ENCODE measurements at regions not wholly inside any gene's neighbourhood (a gene's known extent, or its start where the extent isn't known, plus 50 kb on each side); places are given as distances from the start of the nearest gene placed in this dataset.

DNA sequence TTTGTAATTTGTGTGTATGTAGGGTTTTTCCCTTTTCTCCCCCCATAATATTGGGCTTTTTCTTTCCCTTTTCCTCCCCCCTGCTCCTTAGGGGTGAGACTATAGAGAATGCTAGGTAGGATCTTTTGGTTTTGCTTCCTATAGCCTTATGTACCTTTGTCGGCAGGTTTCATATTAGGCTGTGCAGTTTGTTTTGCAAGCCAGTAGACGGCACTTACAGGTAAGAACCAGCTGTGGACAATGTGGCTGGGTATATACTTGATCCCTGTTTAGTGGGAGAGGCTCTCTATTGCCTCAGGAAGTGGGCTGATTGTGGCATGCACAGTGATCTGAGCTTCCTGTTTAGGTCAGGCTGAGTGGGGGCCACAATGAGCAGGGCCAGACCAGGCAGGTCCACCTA, 359.2 kb upstream of the OBI1 start:
- TF ChIP-seq, protein P1, sequence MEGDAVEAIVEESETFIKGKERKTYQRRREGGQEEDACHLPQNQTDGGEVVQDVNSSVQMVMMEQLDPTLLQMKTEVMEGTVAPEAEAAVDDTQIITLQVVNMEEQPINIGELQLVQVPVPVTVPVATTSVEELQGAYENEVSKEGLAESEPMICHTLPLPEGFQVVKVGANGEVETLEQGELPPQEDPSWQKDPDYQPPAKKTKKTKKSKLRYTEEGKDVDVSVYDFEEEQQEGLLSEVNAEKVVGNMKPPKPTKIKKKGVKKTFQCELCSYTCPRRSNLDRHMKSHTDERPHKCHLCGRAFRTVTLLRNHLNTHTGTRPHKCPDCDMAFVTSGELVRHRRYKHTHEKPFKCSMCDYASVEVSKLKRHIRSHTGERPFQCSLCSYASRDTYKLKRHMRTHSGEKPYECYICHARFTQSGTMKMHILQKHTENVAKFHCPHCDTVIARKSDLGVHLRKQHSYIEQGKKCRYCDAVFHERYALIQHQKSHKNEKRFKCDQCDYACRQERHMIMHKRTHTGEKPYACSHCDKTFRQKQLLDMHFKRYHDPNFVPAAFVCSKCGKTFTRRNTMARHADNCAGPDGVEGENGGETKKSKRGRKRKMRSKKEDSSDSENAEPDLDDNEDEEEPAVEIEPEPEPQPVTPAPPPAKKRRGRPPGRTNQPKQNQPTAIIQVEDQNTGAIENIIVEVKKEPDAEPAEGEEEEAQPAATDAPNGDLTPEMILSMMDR (IDR thresholded peaks at IDR 0.05): no peak
- no peak for TF ChIP-seq EZH2 (IDR thresholded peaks at IDR 0.05; ENCODE audit: borderline replicate concordance, insufficient read depth, low read depth, low read length, poor library complexity, severe bottlenecking)
